ENCODE measurements at regions not wholly inside any gene's neighbourhood (a gene's known extent, or its start where the extent isn't known, plus 50 kb on each side); places are given as distances from the start of the nearest gene placed in this dataset.

DNA sequence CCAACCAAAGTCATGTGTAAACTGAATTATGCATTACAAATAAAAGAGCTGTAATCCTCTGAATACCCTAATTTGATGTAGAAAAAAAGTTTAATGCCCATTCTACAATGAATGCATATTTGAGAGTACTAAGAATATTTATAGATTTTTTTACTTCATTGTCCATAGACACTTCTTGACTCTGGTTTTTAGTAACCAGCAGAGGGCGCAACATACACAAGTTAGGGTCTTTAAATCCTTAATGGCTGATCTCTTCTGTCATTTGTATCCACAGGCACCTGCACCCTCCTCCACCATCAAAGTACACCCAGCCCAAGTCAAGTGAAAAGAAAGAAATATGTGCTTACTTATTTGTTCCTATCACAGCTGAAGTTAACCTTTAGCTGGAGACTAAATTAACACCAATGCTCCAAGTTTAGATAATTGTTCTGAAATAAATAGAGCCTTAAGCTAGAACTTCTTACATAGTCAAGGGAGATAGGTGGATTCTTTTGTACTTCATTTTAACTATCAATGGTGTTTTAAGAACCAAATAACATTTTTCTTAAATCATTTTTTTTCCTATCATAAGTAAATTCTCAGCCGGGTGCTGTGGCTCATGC is 524.2 kb upstream of the DAB2 start:
- Histone ChIP-seq H3K4me3 (ENCODE audit: low read depth, low read length) (no peak overlapping the region), H3K36me3 (ENCODE audit: control insufficient read depth, insufficient read depth, low read length) (no peaks in the 10 kb centered on the region), H3K27me3 (ENCODE audit: control insufficient read depth, insufficient read depth, low read length) (no peaks in the 10 kb centered on the region)
- peak; percentile 28 for DNase-seq (ENCODE audit: low read depth)
- TF ChIP-seq, protein P1, sequence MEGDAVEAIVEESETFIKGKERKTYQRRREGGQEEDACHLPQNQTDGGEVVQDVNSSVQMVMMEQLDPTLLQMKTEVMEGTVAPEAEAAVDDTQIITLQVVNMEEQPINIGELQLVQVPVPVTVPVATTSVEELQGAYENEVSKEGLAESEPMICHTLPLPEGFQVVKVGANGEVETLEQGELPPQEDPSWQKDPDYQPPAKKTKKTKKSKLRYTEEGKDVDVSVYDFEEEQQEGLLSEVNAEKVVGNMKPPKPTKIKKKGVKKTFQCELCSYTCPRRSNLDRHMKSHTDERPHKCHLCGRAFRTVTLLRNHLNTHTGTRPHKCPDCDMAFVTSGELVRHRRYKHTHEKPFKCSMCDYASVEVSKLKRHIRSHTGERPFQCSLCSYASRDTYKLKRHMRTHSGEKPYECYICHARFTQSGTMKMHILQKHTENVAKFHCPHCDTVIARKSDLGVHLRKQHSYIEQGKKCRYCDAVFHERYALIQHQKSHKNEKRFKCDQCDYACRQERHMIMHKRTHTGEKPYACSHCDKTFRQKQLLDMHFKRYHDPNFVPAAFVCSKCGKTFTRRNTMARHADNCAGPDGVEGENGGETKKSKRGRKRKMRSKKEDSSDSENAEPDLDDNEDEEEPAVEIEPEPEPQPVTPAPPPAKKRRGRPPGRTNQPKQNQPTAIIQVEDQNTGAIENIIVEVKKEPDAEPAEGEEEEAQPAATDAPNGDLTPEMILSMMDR (IDR thresholded peaks at IDR 0.05; ENCODE audit: insufficient read depth, low read length, poor library complexity, severe bottlenecking) = peak; percentile 57

- H3K36me3 ChIP-seq (ENCODE audit: control insufficient read depth, insufficient read depth, low read length) = no peaks in the 10 kb centered on the region
- TF ChIP-seq, protein P1 (IDR thresholded peaks at IDR 0.05; ENCODE audit: insufficient read depth, low read length, poor library complexity, severe bottlenecking) = no peak
- H3K27me3 ChIP-seq (ENCODE audit: control insufficient read depth, insufficient read depth, low read length) = no peaks in the 10 kb centered on the region
- no peak overlapping the region for H3K4me3 ChIP-seq (ENCODE audit: low read depth, low read length)
- no peak for DNase-seq (ENCODE audit: low read depth)
These were observed 523.6 kb upstream of the DAB2 start for GRCh38 chr5:39948341-39948740.

- no peak overlapping the region for H3K4me3 ChIP-seq (ENCODE audit: low read depth, low read length)
- H3K36me3 ChIP-seq (ENCODE audit: control insufficient read depth, insufficient read depth, low read length) = no peaks in the 10 kb centered on the region
- no peaks in the 10 kb centered on the region for H3K27me3 ChIP-seq (ENCODE audit: control insufficient read depth, insufficient read depth, low read length)
- TF ChIP-seq, protein P1 (IDR thresholded peaks at IDR 0.05; ENCODE audit: insufficient read depth, low read length, poor library complexity, severe bottlenecking) = no peak
- no peak for DNase-seq (ENCODE audit: low read depth)
These were observed 522.9 kb upstream of the DAB2 start for GRCh38 chr5:39947657-39948056.

- TF ChIP-seq, protein P1 (IDR thresholded peaks at IDR 0.05; ENCODE audit: insufficient read depth, low read length, poor library complexity, severe bottlenecking) = no peak
- H3K36me3 ChIP-seq (ENCODE audit: control insufficient read depth, insufficient read depth, low read length) = no peaks in the 10 kb centered on the region
- no peak for DNase-seq (ENCODE audit: low read depth)
These were observed 521.7 kb upstream of the DAB2 start for GRCh38 chr5:39946356-39947045.

GRCh38 chr5:39945870-39946269 is 521.1 kb upstream of the DAB2 start:
- DNase-seq (ENCODE audit: low read depth) = no peak
- H3K36me3 ChIP-seq (ENCODE audit: control insufficient read depth, insufficient read depth, low read length) = no peaks in the 10 kb centered on the region
- no peak overlapping the region for H3K4me3 ChIP-seq (ENCODE audit: low read depth, low read length)
- no peaks in the 10 kb centered on the region for H3K27me3 ChIP-seq (ENCODE audit: control insufficient read depth, insufficient read depth, low read length)
- TF ChIP-seq, protein P1 (IDR thresholded peaks at IDR 0.05; ENCODE audit: insufficient read depth, low read length, poor library complexity, severe bottlenecking) = no peak

More at GRCh38 chr5:39946356-39947045, 521.7 kb upstream of the DAB2 start:
- Histone ChIP-seq H3K4me3 (ENCODE audit: low read depth, low read length) (no peak overlapping the region), H3K27me3 (ENCODE audit: control insufficient read depth, insufficient read depth, low read length) (no peaks in the 10 kb centered on the region)

Measured in kidney epithelial cell (primary cell).